NT2/D1 (cell line): ENCODE measurements at regions not wholly inside any gene's neighbourhood (a gene's known extent, or its start where the extent isn't known, plus 50 kb on each side); places are given as distances from the start of the nearest gene placed in this dataset.

ENCODE experiments used
- SUZ12 ChIP-seq: IDR thresholded peaks from 2 replicates; pipeline ENCODE4 v1.6.1; 2011; ENCODE audit not compliant: insufficient read length, insufficient read depth; ENCODE audit errors: extremely low read depth
- YY1 ChIP-seq: IDR thresholded peaks from 2 replicates; pipeline ENCODE4 v1.6.1; 2011; ENCODE audit not compliant: insufficient read length, insufficient read depth
- ZNF274 ChIP-seq: IDR thresholded peaks from 2 replicates; pipeline ENCODE4 v1.6.1; 2011; ENCODE audit warnings: mild to moderate bottlenecking, low read depth, low read length

GRCh38 chr5:30376848-30377247 is 816.6 kb upstream of the CDH6 start:
- no peak for TF ChIP-seq SUZ12
- no peak for TF ChIP-seq YY1
- TF ChIP-seq ZNF274, result no peak
